ENCODE measurements at regions not wholly inside any gene's neighbourhood (a gene's known extent, or its start where the extent isn't known, plus 50 kb on each side); places are given as distances from the start of the nearest gene placed in this dataset.

DNA sequence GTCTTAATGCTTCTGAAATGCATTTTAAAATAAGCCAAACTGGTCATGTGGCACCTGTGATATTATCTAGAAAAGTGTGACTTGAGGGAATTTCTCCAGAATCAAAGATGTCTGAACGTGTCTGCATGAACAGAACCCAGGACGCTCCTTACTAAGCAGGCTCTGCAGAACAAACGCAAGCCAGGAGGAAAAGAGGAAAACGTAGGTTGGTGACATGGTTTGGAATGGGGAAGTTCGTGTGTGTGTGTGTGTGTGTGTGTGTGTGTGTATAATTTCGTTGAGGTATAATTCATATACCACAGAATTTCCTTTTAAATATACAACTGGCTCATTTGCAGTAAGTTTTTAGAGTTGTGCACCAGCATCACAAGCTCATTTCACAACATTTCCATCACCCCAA, 200.5 kb upstream of the FOXQ1 start:
- TF ChIP-seq CTCF (IDR thresholded peaks at IDR 0.05) = no peak
- no peak for TF ChIP-seq POLR2A (IDR thresholded peaks at IDR 0.05)

All from esophagus squamous epithelium (tissue), 4 donors.